ENCODE measurements at regions not wholly inside any gene's neighbourhood (a gene's known extent, or its start where the extent isn't known, plus 50 kb on each side); places are given as distances from the start of the nearest gene placed in this dataset.
"Not testable (repeated sequence)": the region's sequence is repeated elsewhere in the genome, so short reads cannot be mapped to it uniquely, and the experiment has no call there.

- Histone ChIP-seq H3K9me3 (ENCODE audit: insufficient read depth, low read depth, low read length) (no peaks in the 10 kb centered on the region), H3K79me2 (ENCODE audit: control insufficient read depth, insufficient read depth, low read length, poor library complexity) (no peaks in the 10 kb centered on the region), H4K91ac (ENCODE audit: low read depth, low read length) (no peak overlapping the region), H3K18ac (ENCODE audit: low read length) (no peak overlapping the region), H3K4me3 (ENCODE audit: low read depth, low read length) (no peak overlapping the region), H3K4ac (ENCODE audit: low read depth, low read length) (no peak overlapping the region), H3K27me3 (ENCODE audit: insufficient read depth, low read length) (no peaks in the 10 kb centered on the region), H3K4me1 (ENCODE audit: control insufficient read depth in 1 of 2, insufficient read depth in 2 of 2, low read length in 2 of 2) (no peaks in the 10 kb centered on the region), H3K36me3 (ENCODE audit: control insufficient read depth in 1 of 2, insufficient read depth in 2 of 2, low read length in 2 of 2) (no peaks in the 10 kb centered on the region), H2BK120ac (ENCODE audit: insufficient read depth, low read length, poor library complexity) (no peak overlapping the region), H3K9ac (ENCODE audit: low read length) (no peak overlapping the region), H4K12ac (ENCODE audit: low read depth, low read length) (no peak overlapping the region), H3K23ac (ENCODE audit: low read length) (no peak overlapping the region), H3K4me2 (ENCODE audit: low read length) (no peak overlapping the region), H3K14ac (ENCODE audit: low read length) (no peak overlapping the region), H2BK5ac (ENCODE audit: low read depth, low read length, poor library complexity) (no peak overlapping the region), H2AK5ac (ENCODE audit: low read length) (no peak overlapping the region), H3K27ac (ENCODE audit: low read depth, low read length) (no peak overlapping the region), H2BK12ac (ENCODE audit: low read length) (no peak overlapping the region), H3K79me1 (ENCODE audit: low read length) (no peaks in the 10 kb centered on the region), H4K8ac (ENCODE audit: low read depth, low read length) (no peak overlapping the region), H2AFZ (ENCODE audit: insufficient read depth, low read length, poor library complexity) (no peak overlapping the region)
- no CpG with 5 or more reads among the region's 2 CpGs for WGBS (ENCODE audit: extremely low coverage, insufficient coverage, insufficient read length)
- no peak for DNase-seq
These were observed 195.8 kb upstream of the ETV3 start for GRCh38 chr1:157334041-157334440.

GRCh38 chr1:157330177-157330576 lies 192.0 kb upstream of the ETV3 start:
- H3K9me3 ChIP-seq (ENCODE audit: insufficient read depth, low read depth, low read length); H3K4ac ChIP-seq (ENCODE audit: low read depth, low read length); H3K14ac ChIP-seq (ENCODE audit: low read length); H4K8ac ChIP-seq (ENCODE audit: low read depth, low read length); H2BK12ac ChIP-seq (ENCODE audit: low read length); H3K18ac ChIP-seq (ENCODE audit: low read length); H3K79me2 ChIP-seq (ENCODE audit: control insufficient read depth, insufficient read depth, low read length, poor library complexity); H2BK5ac ChIP-seq (ENCODE audit: low read depth, low read length, poor library complexity); H2AK5ac ChIP-seq (ENCODE audit: low read length); H4K91ac ChIP-seq (ENCODE audit: low read depth, low read length); H3K4me3 ChIP-seq (ENCODE audit: low read depth, low read length); DNase-seq; H3K4me1 ChIP-seq (ENCODE audit: control insufficient read depth in 1 of 2, insufficient read depth in 2 of 2, low read length in 2 of 2); H3K23ac ChIP-seq (ENCODE audit: low read length); H2BK120ac ChIP-seq (ENCODE audit: insufficient read depth, low read length, poor library complexity); H3K9ac ChIP-seq (ENCODE audit: low read length); H3K27ac ChIP-seq (ENCODE audit: low read depth, low read length); H3K4me2 ChIP-seq (ENCODE audit: low read length); H3K79me1 ChIP-seq (ENCODE audit: low read length); H3K36me3 ChIP-seq (ENCODE audit: control insufficient read depth in 1 of 2, insufficient read depth in 2 of 2, low read length in 2 of 2); H2AFZ ChIP-seq (ENCODE audit: insufficient read depth, low read length, poor library complexity); H4K12ac ChIP-seq (ENCODE audit: low read depth, low read length); H3K27me3 ChIP-seq (ENCODE audit: insufficient read depth, low read length): not testable (repeated sequence)

- not testable (repeated sequence) for H3K79me1 ChIP-seq (ENCODE audit: low read length); H2AK5ac ChIP-seq (ENCODE audit: low read length); H3K27me3 ChIP-seq (ENCODE audit: insufficient read depth, low read length); H2AFZ ChIP-seq (ENCODE audit: insufficient read depth, low read length, poor library complexity); H3K4me1 ChIP-seq (ENCODE audit: control insufficient read depth in 1 of 2, insufficient read depth in 2 of 2, low read length in 2 of 2); H4K12ac ChIP-seq (ENCODE audit: low read depth, low read length); H3K4ac ChIP-seq (ENCODE audit: low read depth, low read length); H3K9me3 ChIP-seq (ENCODE audit: insufficient read depth, low read depth, low read length); H3K23ac ChIP-seq (ENCODE audit: low read length); H3K27ac ChIP-seq (ENCODE audit: low read depth, low read length); H3K14ac ChIP-seq (ENCODE audit: low read length); H3K18ac ChIP-seq (ENCODE audit: low read length); H2BK12ac ChIP-seq (ENCODE audit: low read length); H3K36me3 ChIP-seq (ENCODE audit: control insufficient read depth in 1 of 2, insufficient read depth in 2 of 2, low read length in 2 of 2); DNase-seq; H2BK5ac ChIP-seq (ENCODE audit: low read depth, low read length, poor library complexity); H3K4me2 ChIP-seq (ENCODE audit: low read length); H4K91ac ChIP-seq (ENCODE audit: low read depth, low read length); H3K9ac ChIP-seq (ENCODE audit: low read length); H3K4me3 ChIP-seq (ENCODE audit: low read depth, low read length); H3K79me2 ChIP-seq (ENCODE audit: control insufficient read depth, insufficient read depth, low read length, poor library complexity); H2BK120ac ChIP-seq (ENCODE audit: insufficient read depth, low read length, poor library complexity); H4K8ac ChIP-seq (ENCODE audit: low read depth, low read length)
These were observed 189.9 kb upstream of the ETV3 start for GRCh38 chr1:157328120-157328519.

- Histone ChIP-seq H3K4me1 (ENCODE audit: control insufficient read depth in 1 of 2, insufficient read depth in 2 of 2, low read length in 2 of 2) (peaks cover 4 to 8% of the 10 kb centered on the region in 2 experiments), H2BK12ac (ENCODE audit: low read length) (no peak overlapping the region), H2BK120ac (ENCODE audit: insufficient read depth, low read length, poor library complexity) (no peak overlapping the region), H3K27me3 (ENCODE audit: insufficient read depth, low read length) (no peaks in the 10 kb centered on the region), H2AK5ac (ENCODE audit: low read length) (no peak overlapping the region), H4K91ac (ENCODE audit: low read depth, low read length) (no peak overlapping the region), H3K14ac (ENCODE audit: low read length) (no peak overlapping the region), H2AFZ (ENCODE audit: insufficient read depth, low read length, poor library complexity) (no peak overlapping the region), H2BK5ac (ENCODE audit: low read depth, low read length, poor library complexity) (no peak overlapping the region), H3K9me3 (ENCODE audit: insufficient read depth, low read depth, low read length) (no peaks in the 10 kb centered on the region), H4K12ac (ENCODE audit: low read depth, low read length) (no peak overlapping the region), H3K36me3 (ENCODE audit: control insufficient read depth in 1 of 2, insufficient read depth in 2 of 2, low read length in 2 of 2) (no peaks in the 10 kb centered on the region), H3K9ac (ENCODE audit: low read length) (no peak overlapping the region), H3K4me3 (ENCODE audit: low read depth, low read length) (no peak overlapping the region), H3K4ac (ENCODE audit: low read depth, low read length) (no peak overlapping the region), H3K4me2 (ENCODE audit: low read length) (no peak overlapping the region), H4K8ac (ENCODE audit: low read depth, low read length) (no peak overlapping the region), H3K79me1 (ENCODE audit: low read length) (no peaks in the 10 kb centered on the region), H3K79me2 (ENCODE audit: control insufficient read depth, insufficient read depth, low read length, poor library complexity) (no peaks in the 10 kb centered on the region), H3K18ac (ENCODE audit: low read length) (no peak overlapping the region), H3K23ac (ENCODE audit: low read length) (no peak overlapping the region), H3K27ac (ENCODE audit: low read depth, low read length) (no peak overlapping the region)
- DNase-seq: no peak
- WGBS (ENCODE audit: extremely low coverage, insufficient coverage, insufficient read length): no CpG with 5 or more reads among the region's 7 CpGs
These were observed 188.1 kb upstream of the ETV3 start for GRCh38 chr1:157326173-157326859.
